H9 (cell line): ENCODE measurements at regions not wholly inside any gene's neighbourhood (a gene's known extent, or its start where the extent isn't known, plus 50 kb on each side); places are given as distances from the start of the nearest gene placed in this dataset.

Source experiments
- DNase-seq: peaks from one replicate; pipeline ENCODE4 v3.0.0-alpha.2; 2017
- H2AFZ ChIP-seq: one replicate; pipeline ENCODE4 v1.6.1; 2013; ENCODE audit warnings: mild to moderate bottlenecking, low read length, control low read depth, moderate library complexity
- H2AK5ac ChIP-seq: 2 replicates; pipeline ENCODE4 v1.6.1; 2013; ENCODE audit warnings: low read length, control low read depth, mixed read lengths; ENCODE audit not compliant: insufficient read length
- H2BK120ac ChIP-seq: one replicate; pipeline ENCODE4 v1.6.1; 2013; ENCODE audit warnings: low read depth, mild to moderate bottlenecking, low read length, control low read depth, inconsistent platforms; ENCODE audit not compliant: poor library complexity, severe bottlenecking
- H2BK12ac ChIP-seq: 2 replicates; pipeline ENCODE4 v1.6.1; 2013; ENCODE audit warnings: low read length, control low read depth, mixed read lengths, low read depth; ENCODE audit not compliant: insufficient read length
- H2BK15ac ChIP-seq: 2 replicates; pipeline ENCODE4 v1.6.1; 2013; ENCODE audit warnings: low read depth, low read length, control low read depth
- H2BK20ac ChIP-seq: one replicate; pipeline ENCODE4 v1.6.1; 2013; ENCODE audit warnings: low read depth, mild to moderate bottlenecking, low read length, control low read depth, inconsistent platforms; ENCODE audit not compliant: poor library complexity, severe bottlenecking
- H2BK5ac ChIP-seq: 2 replicates; pipeline ENCODE4 v1.6.1; 2013; ENCODE audit warnings: low read length, control low read depth, mixed read lengths; ENCODE audit not compliant: insufficient read length
- H3K14ac ChIP-seq: 2 replicates; pipeline ENCODE4 v1.6.1; 2013; ENCODE audit warnings: low read length, control low read depth; ENCODE audit not compliant: insufficient read depth
- H3K18ac ChIP-seq: 2 replicates; pipeline ENCODE4 v1.6.1; 2013; ENCODE audit warnings: low read depth, mild to moderate bottlenecking, mixed read lengths, low read length, control low read depth; ENCODE audit not compliant: insufficient read length
- H3K23ac ChIP-seq: 2 replicates; pipeline ENCODE4 v1.6.1; 2013; ENCODE audit warnings: low read length, control low read depth, mixed read lengths, low read depth; ENCODE audit not compliant: insufficient read length
- H3K23me2 ChIP-seq: 2 replicates; pipeline ENCODE4 v1.6.1; 2013; ENCODE audit warnings: low read depth, mild to moderate bottlenecking, mixed read lengths, low read length, control low read depth; ENCODE audit not compliant: insufficient read length, poor library complexity, severe bottlenecking
- H3K27ac ChIP-seq: 2 replicates; pipeline ENCODE4 v1.5.1; 2013; ENCODE audit warnings: low read length, control low read depth, mixed read lengths, low read depth; ENCODE audit not compliant: insufficient read length
- H3K27me3 ChIP-seq: 2 replicates; pipeline ENCODE4 v1.6.1; 2013; ENCODE audit warnings: low read length, control low read depth, inconsistent platforms; ENCODE audit not compliant: insufficient read depth
- H3K4ac ChIP-seq: 2 replicates; pipeline ENCODE4 v1.6.1; 2013; ENCODE audit warnings: low read depth, mild to moderate bottlenecking, control low read depth, inconsistent platforms, low read length, moderate library complexity
- H3K4me1 ChIP-seq: 2 replicates; pipeline ENCODE4 v1.6.1; 2013; ENCODE audit warnings: low read length, control low read depth, inconsistent platforms; ENCODE audit not compliant: insufficient read depth
- H3K4me2 ChIP-seq: 2 replicates; pipeline ENCODE4 v1.6.1; 2013; ENCODE audit warnings: low read length, control low read depth, mixed read lengths; ENCODE audit not compliant: insufficient read length, insufficient read depth
- H3K56ac ChIP-seq: 2 replicates; pipeline ENCODE4 v1.6.1; 2013; ENCODE audit warnings: low read depth, mild to moderate bottlenecking, mixed read lengths, low read length, control low read depth; ENCODE audit not compliant: insufficient read length
- H3K79me1 ChIP-seq: 2 replicates; pipeline ENCODE4 v1.6.1; 2013; ENCODE audit warnings: low read depth, mild to moderate bottlenecking, moderate library complexity, low read length, control low read depth, inconsistent platforms; ENCODE audit not compliant: insufficient read depth, poor library complexity, severe bottlenecking
- H3K79me2 ChIP-seq: 2 replicates; pipeline ENCODE4 v1.6.1; 2013; ENCODE audit warnings: low read length, control low read depth, inconsistent platforms; ENCODE audit not compliant: insufficient read depth
- H3K9ac ChIP-seq: 2 replicates; pipeline ENCODE4 v1.6.1; 2013; ENCODE audit warnings: low read length, control low read depth, mixed read lengths; ENCODE audit not compliant: insufficient read length; ENCODE audit errors: extremely low read depth
- H3K9me3 ChIP-seq: one replicate; pipeline ENCODE4 v1.6.1; 2013; ENCODE audit warnings: low read depth, low read length, inconsistent platforms; ENCODE audit not compliant: control insufficient read depth
- H3T11ph ChIP-seq: one replicate; pipeline ENCODE4 v1.6.1; 2013; ENCODE audit warnings: mild to moderate bottlenecking, low read length, control low read depth, inconsistent platforms
- H4K20me1 ChIP-seq: one replicate; pipeline ENCODE4 v1.6.1; 2013; ENCODE audit not compliant: control insufficient read depth, insufficient read length, insufficient read depth
- H4K5ac ChIP-seq: 2 replicates; pipeline ENCODE4 v1.6.1; 2013; ENCODE audit warnings: low read depth, mild to moderate bottlenecking, mixed read lengths, low read length, control low read depth; ENCODE audit not compliant: insufficient read length
- H4K8ac ChIP-seq: replicated peaks from 2 replicates; pipeline ENCODE4 v1.6.1; 2013; ENCODE audit warnings: low read length, control low read depth, mixed read lengths, low read depth; ENCODE audit not compliant: insufficient read length
- H4K91ac ChIP-seq: 2 replicates; pipeline ENCODE4 v1.6.1; 2013; ENCODE audit warnings: low read depth, mild to moderate bottlenecking, moderate library complexity, mixed read lengths, low read length, control low read depth; ENCODE audit not compliant: insufficient read length
- H3K27ac Mint-ChIP-seq, 3 experiments: 2 replicates in 2 of 3; 3 replicates in 1 of 3; pipeline ENCODE4 v1.8.0; 2020 to 2021; ENCODE audit warnings: mixed read lengths in 3 of 3, mild to moderate bottlenecking in 1 of 3, moderate library complexity in 1 of 3
- H3K27me3 Mint-ChIP-seq: 2 replicates; pipeline ENCODE4 v1.8.0; 2021; ENCODE audit warnings: low read depth, mild to moderate bottlenecking, moderate library complexity, mixed read lengths
- H3K36me3 Mint-ChIP-seq, 3 experiments: 2 replicates in 2 of 3; 3 replicates in 1 of 3; pipeline ENCODE4 v1.8.0; 2020 to 2021; ENCODE audit warnings: low read depth in 3 of 3, mixed read lengths in 3 of 3; ENCODE audit not compliant: insufficient read depth in 1 of 3
- H3K4me1 Mint-ChIP-seq, 2 experiments: 2 replicates each; pipeline ENCODE4 v1.8.0; 2020; ENCODE audit warnings: mixed read lengths in 2 of 2
- H3K4me3 Mint-ChIP-seq, 2 experiments: 2 replicates in 1 of 2; 3 replicates in 1 of 2; pipeline ENCODE4 v1.8.0; 2020 to 2021; ENCODE audit warnings: mild to moderate bottlenecking in 2 of 2, mixed read lengths in 2 of 2, moderate library complexity in 1 of 2
- H3K9me3 Mint-ChIP-seq, 2 experiments: 2 replicates in 1 of 2; 3 replicates in 1 of 2; pipeline ENCODE4 v1.8.0; 2020; ENCODE audit warnings: mild to moderate bottlenecking in 2 of 2, mixed read lengths in 2 of 2, moderate library complexity in 1 of 2
- WGBS: extraction: QIAGEN DNeasy Blood & Tissue Kit; methylation state at CpG from one replicate; pipeline ENCODE4 v1.1.7; 2013; ENCODE audit warnings: missing lambda C conversion rate, low lambda C conversion rate, mixed read lengths; ENCODE audit not compliant: insufficient read length; ENCODE audit errors: extremely low coverage; 5-methylcytosine and 5-hydroxymethylcytosine counted together
- TF ChIP-seq, protein P1 (sequence below): fragments of 200-600 bp; sonication (generic); conservative IDR thresholded peaks from 3 replicates; pipeline ENCODE4 v1.8.0; 2021; ENCODE audit warnings: antibody characterized with exemption, mild to moderate bottlenecking

DNA sequence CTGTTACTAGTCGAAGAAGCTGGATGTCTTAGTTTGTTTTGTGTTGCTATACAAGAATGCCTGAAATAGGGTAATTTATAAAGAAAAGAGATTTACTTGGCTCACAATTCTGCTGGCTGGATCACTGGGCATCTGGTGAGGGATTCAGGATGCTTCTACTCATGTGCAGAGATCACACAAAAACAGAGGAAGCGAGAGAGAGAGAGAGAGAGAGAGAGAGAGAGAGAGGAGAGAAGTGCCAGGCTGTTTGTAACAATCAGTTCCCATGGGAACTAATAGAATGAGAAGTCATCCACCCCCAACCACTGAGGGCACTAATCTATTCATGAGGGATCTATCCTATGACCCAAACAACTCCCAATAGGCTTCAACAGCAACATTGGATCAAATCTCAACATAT, 66.2 kb upstream of the FAM9A start:
- H3K4ac ChIP-seq = no peak overlapping the region
- no peaks in the 10 kb centered on the region for H3K23me2 ChIP-seq
- H3K27ac ChIP-seq = no peak overlapping the region
- no peak overlapping the region for H2BK15ac ChIP-seq
- H3K27me3 Mint-ChIP-seq = peaks cover 30% of the 10 kb centered on the region
- H3K56ac ChIP-seq = no peak overlapping the region
- H3K27ac Mint-ChIP-seq = no peak overlapping the region
- H3T11ph ChIP-seq = no peak overlapping the region
- no peaks in the 10 kb centered on the region; the same call in 1 of the 2 replicates for H3K27me3 ChIP-seq
- H2AK5ac ChIP-seq = no peak overlapping the region
- H2BK20ac ChIP-seq = no peak overlapping the region
- H3K4me1 Mint-ChIP-seq = peaks cover 25 to 42% of the 10 kb centered on the region in 2 experiments
- H3K36me3 Mint-ChIP-seq = no peaks in the 10 kb centered on the region; a peak in 1 of 7 replicates
- H2BK120ac ChIP-seq = no peak overlapping the region
- no peak overlapping the region for H3K18ac ChIP-seq
- H4K91ac ChIP-seq = no peak overlapping the region
- no CpG with 5 or more reads among the region's 2 CpGs for WGBS
- no peaks in the 10 kb centered on the region for H3K79me1 ChIP-seq
- H3K79me2 ChIP-seq = no peaks in the 10 kb centered on the region
- no peak overlapping the region for H3K4me3 Mint-ChIP-seq
- H3K14ac ChIP-seq = no peak overlapping the region
- no peaks in the 10 kb centered on the region for H4K20me1 ChIP-seq
- H2BK5ac ChIP-seq = no peak overlapping the region
- no peaks in the 10 kb centered on the region for H3K9me3 ChIP-seq
- H4K8ac ChIP-seq = no peak overlapping the region
- no peak overlapping the region for H3K4me2 ChIP-seq
- no peak overlapping the region for H3K23ac ChIP-seq
- H3K9me3 Mint-ChIP-seq = peaks cover 0 to 26% of the 10 kb centered on the region in 2 experiments; a peak in 2 of 5 replicates
- no peak overlapping the region for H4K5ac ChIP-seq
- peaks cover 13% of the 10 kb centered on the region; the same call in 1 of the 2 replicates for H3K4me1 ChIP-seq
- H2AFZ ChIP-seq = no peak overlapping the region
- TF ChIP-seq, protein P1, sequence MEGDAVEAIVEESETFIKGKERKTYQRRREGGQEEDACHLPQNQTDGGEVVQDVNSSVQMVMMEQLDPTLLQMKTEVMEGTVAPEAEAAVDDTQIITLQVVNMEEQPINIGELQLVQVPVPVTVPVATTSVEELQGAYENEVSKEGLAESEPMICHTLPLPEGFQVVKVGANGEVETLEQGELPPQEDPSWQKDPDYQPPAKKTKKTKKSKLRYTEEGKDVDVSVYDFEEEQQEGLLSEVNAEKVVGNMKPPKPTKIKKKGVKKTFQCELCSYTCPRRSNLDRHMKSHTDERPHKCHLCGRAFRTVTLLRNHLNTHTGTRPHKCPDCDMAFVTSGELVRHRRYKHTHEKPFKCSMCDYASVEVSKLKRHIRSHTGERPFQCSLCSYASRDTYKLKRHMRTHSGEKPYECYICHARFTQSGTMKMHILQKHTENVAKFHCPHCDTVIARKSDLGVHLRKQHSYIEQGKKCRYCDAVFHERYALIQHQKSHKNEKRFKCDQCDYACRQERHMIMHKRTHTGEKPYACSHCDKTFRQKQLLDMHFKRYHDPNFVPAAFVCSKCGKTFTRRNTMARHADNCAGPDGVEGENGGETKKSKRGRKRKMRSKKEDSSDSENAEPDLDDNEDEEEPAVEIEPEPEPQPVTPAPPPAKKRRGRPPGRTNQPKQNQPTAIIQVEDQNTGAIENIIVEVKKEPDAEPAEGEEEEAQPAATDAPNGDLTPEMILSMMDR = no peak
- no peak overlapping the region for H2BK12ac ChIP-seq
- no peak for DNase-seq
- H3K9ac ChIP-seq = no peak overlapping the region
